ENCODE measurements at regions not wholly inside any gene's neighbourhood (a gene's known extent, or its start where the extent isn't known, plus 50 kb on each side); places are given as distances from the start of the nearest gene placed in this dataset.

DNA sequence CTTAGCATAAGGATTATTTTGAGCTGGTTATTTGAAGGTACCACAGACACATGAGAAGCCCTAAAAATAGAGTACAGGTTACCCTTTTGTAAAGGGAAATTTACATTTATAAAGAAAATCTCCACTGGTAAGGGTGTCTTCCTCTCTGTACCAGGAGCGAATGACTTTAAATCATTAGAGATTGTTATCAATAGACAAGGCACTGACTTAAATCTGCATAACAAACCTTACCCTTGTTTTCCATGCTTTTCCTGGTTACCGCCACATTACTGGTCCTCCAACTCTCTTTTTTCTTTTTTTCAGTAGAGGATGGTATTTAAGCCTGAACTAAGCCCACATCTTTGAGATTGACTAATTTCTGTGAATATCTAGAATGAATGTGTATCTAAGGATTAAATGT lies 129.8 kb downstream of the SLC7A11 start:
- Histone ChIP-seq H3F3A (replicated peaks; ENCODE audit: insufficient read depth) (no peaks in the 10 kb centered on the region), H2AFZ (ENCODE audit: low read depth) (no peak overlapping the region), H4K20me1 (ENCODE audit: insufficient read depth) (no peaks in the 10 kb centered on the region), H3K27me3 (ENCODE audit: insufficient read depth) (no peaks in the 10 kb centered on the region), H3K9ac (no peak overlapping the region), H3K9me2 (no peaks in the 10 kb centered on the region), H3K4me3 (ENCODE audit: low read depth in 2 of 2, low read length in 1 of 2) (no peak overlapping the region), H3K4me2 (no peak overlapping the region), H3K27ac (ENCODE audit: low read depth in 2 of 2, low read length in 1 of 2) (no peak overlapping the region), H3K79me2 (ENCODE audit: insufficient read depth) (no peaks in the 10 kb centered on the region), H3K9me3 (peaks cover 3% of the 10 kb centered on the region; the same call in 1 of the 2 replicates), H3K4me1 (ENCODE audit: control insufficient read depth in 1 of 2, insufficient read depth in 2 of 2, low read depth in 1 of 2, low read length in 1 of 2) (no peaks in the 10 kb centered on the region; a peak in 1 of 4 replicates), H3K36me3 (replicated peaks in 1 of 2; ENCODE audit: control insufficient read depth in 1 of 2, insufficient read depth in 2 of 2, low read length in 1 of 2) (no peaks in the 10 kb centered on the region)
- TF ChIP-seq MXI1 (IDR thresholded peaks at IDR 0.05; ENCODE audit: low read depth, low read length) = no peak
- TF ChIP-seq, protein P1, sequence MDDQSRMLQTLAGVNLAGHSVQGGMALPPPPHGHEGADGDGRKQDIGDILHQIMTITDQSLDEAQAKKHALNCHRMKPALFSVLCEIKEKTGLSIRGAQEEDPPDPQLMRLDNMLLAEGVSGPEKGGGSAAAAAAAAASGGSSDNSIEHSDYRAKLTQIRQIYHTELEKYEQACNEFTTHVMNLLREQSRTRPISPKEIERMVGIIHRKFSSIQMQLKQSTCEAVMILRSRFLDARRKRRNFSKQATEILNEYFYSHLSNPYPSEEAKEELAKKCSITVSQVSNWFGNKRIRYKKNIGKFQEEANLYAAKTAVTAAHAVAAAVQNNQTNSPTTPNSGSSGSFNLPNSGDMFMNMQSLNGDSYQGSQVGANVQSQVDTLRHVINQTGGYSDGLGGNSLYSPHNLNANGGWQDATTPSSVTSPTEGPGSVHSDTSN (IDR thresholded peaks at IDR 0.05) = no peak
- TF ChIP-seq, protein P2, sequence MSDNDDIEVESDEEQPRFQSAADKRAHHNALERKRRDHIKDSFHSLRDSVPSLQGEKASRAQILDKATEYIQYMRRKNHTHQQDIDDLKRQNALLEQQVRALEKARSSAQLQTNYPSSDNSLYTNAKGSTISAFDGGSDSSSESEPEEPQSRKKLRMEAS (IDR thresholded peaks at IDR 0.05; ENCODE audit: low read depth) = no peak
- no peak for TF ChIP-seq NFIC (IDR thresholded peaks at IDR 0.05; ENCODE audit: borderline replicate concordance)
- TF ChIP-seq, protein P3, sequence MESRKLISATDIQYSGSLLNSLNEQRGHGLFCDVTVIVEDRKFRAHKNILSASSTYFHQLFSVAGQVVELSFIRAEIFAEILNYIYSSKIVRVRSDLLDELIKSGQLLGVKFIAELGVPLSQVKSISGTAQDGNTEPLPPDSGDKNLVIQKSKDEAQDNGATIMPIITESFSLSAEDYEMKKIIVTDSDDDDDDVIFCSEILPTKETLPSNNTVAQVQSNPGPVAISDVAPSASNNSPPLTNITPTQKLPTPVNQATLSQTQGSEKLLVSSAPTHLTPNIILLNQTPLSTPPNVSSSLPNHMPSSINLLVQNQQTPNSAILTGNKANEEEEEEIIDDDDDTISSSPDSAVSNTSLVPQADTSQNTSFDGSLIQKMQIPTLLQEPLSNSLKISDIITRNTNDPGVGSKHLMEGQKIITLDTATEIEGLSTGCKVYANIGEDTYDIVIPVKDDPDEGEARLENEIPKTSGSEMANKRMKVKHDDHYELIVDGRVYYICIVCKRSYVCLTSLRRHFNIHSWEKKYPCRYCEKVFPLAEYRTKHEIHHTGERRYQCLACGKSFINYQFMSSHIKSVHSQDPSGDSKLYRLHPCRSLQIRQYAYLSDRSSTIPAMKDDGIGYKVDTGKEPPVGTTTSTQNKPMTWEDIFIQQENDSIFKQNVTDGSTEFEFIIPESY (IDR thresholded peaks at IDR 0.05; ENCODE audit: borderline replicate concordance, low read depth) = no peak
- TF ChIP-seq SIN3A (IDR thresholded peaks at IDR 0.05; ENCODE audit: borderline replicate concordance, low read depth, low read length) = no peak
- TF ChIP-seq RCOR1 (IDR thresholded peaks at IDR 0.05; ENCODE audit: low read length) = no peak
- no peak for TF ChIP-seq EP300 (IDR thresholded peaks at IDR 0.05; ENCODE audit: borderline replicate concordance in 1 of 2, low read depth in 1 of 2, low read length in 1 of 2)
- TF ChIP-seq GATA2 (CRISPR knock-in tag; IDR thresholded peaks at IDR 0.05) = no peak
- no peak for TF ChIP-seq JUND (IDR thresholded peaks at IDR 0.05)
- TF ChIP-seq, protein P4, sequence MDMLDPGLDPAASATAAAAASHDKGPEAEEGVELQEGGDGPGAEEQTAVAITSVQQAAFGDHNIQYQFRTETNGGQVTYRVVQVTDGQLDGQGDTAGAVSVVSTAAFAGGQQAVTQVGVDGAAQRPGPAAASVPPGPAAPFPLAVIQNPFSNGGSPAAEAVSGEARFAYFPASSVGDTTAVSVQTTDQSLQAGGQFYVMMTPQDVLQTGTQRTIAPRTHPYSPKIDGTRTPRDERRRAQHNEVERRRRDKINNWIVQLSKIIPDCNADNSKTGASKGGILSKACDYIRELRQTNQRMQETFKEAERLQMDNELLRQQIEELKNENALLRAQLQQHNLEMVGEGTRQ (IDR thresholded peaks at IDR 0.05; ENCODE audit: borderline replicate concordance, low read depth, low read length) = no peak
- TF ChIP-seq RXRA (IDR thresholded peaks at IDR 0.05; ENCODE audit: borderline replicate concordance, low read depth) = no peak
- TF ChIP-seq, protein P5, sequence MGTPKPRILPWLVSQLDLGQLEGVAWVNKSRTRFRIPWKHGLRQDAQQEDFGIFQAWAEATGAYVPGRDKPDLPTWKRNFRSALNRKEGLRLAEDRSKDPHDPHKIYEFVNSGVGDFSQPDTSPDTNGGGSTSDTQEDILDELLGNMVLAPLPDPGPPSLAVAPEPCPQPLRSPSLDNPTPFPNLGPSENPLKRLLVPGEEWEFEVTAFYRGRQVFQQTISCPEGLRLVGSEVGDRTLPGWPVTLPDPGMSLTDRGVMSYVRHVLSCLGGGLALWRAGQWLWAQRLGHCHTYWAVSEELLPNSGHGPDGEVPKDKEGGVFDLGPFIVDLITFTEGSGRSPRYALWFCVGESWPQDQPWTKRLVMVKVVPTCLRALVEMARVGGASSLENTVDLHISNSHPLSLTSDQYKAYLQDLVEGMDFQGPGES (IDR thresholded peaks at IDR 0.05; ENCODE audit: low read depth, low read length) = no peak
- no peak for TF ChIP-seq TAF1 (IDR thresholded peaks at IDR 0.05; ENCODE audit: borderline replicate concordance, low read depth, low read length)
- no peak for TF ChIP-seq FOXJ3 (CRISPR knock-in tag; IDR thresholded peaks at IDR 0.05)
- TF ChIP-seq YY1 (IDR thresholded peaks at IDR 0.05; ENCODE audit: low read depth) = no peak
- no peak for TF ChIP-seq GABPA (IDR thresholded peaks at IDR 0.05; ENCODE audit: low read depth)
- no peak for DNase-seq
- CTCF ChIA-PET = interaction anchor here (1.3 kb wide), 1 partner anchor 568 kb away, joined by 4 read pairs; no protein-coding TSS in a partner anchor
- 98% methylated on average over 2 of the region's 2 CpGs for WGBS (ENCODE audit: low lambda C conversion rate)
- POLR2A ChIA-PET = no interaction called here
